Motor neuron (in vitro differentiated cells): ENCODE measurements at regions not wholly inside any gene's neighbourhood (a gene's known extent, or its start where the extent isn't known, plus 50 kb on each side); places are given as distances from the start of the nearest gene placed in this dataset.
"Not testable (repeated sequence)": the region's sequence is repeated elsewhere in the genome, so short reads cannot be mapped to it uniquely, and the experiment has no call there.

Source experiments
- ATAC-seq, 8 experiments: fragments of 200-7000 bp; cut with Tn5 transposase; replicated peaks in 6 of 8; 2 replicates each; pipeline ENCODE4 v1.8.0; 2021; ENCODE audit warnings: mild to moderate bottlenecking in 8 of 8, moderate library complexity in 8 of 8
- H3K27ac ChIP-seq, 2 donors: fragments of 250-450 bp; sonication (Bioruptor Pico); 2 replicates each; pipeline ENCODE4 v1.9.0; 2021; ENCODE audit warnings: antibody characterized with exemption in 2 of 2, mild to moderate bottlenecking in 2 of 2, moderate library complexity in 1 of 2
- H3K4me1 ChIP-seq, 2 donors: fragments of 250-450 bp; sonication (Bioruptor Pico); replicated peaks in 1 of 2; 2 replicates each; pipeline ENCODE4 v1.6.1; 2021; ENCODE audit warnings: antibody characterized with exemption in 2 of 2, mild to moderate bottlenecking in 2 of 2, moderate library complexity in 1 of 2
- H3K4me3 ChIP-seq, 5 donors: fragments of 250-450 bp; sonication (Bioruptor Pico); 2 replicates each; pipeline ENCODE4 v1.9.0; 2021; ENCODE audit warnings: antibody characterized with exemption in 5 of 5, mild to moderate bottlenecking in 5 of 5, moderate library complexity in 4 of 5
- WGBS, 10 experiments: fragments of 450-650 bp; shearing (Covaris generic); methylation state at CpG; one replicate each; pipeline ENCODE4 v1.0.0; 2022; 5-methylcytosine and 5-hydroxymethylcytosine counted together
- in situ Hi-C, 9 experiments: fragments of 400-800 bp; cut with MboI; loops; one replicate each; pipeline ENCODE4 v1.15.0; 2021; ENCODE audit warnings: low sequenced_read_pairs in 9 of 9, low pct_unique_long_range_greater_than_20kb in 2 of 9; ENCODE audit not compliant: unreplicated experiment in 9 of 9

- 0 to 44% (median 0%) methylated on average over 1 of the region's 1 CpG; no CpG with 5 or more reads in 2 of the 10 experiments for WGBS, 10 experiments
- Histone ChIP-seq H3K4me1 (no peaks in the 10 kb centered on the region), H3K27ac (no peak overlapping the region), H3K4me3 (no peak overlapping the region)
- ATAC-seq: no peak
- in situ Hi-C loops: loop anchor here in 1 of 9 experiments (25.0 kb wide), 1 partner anchor 563 kb away; no protein-coding TSS in a partner anchor
These were observed 521.0 kb downstream of the ADCYAP1 start for GRCh38 chr18:1425679-1426078.

DNA sequence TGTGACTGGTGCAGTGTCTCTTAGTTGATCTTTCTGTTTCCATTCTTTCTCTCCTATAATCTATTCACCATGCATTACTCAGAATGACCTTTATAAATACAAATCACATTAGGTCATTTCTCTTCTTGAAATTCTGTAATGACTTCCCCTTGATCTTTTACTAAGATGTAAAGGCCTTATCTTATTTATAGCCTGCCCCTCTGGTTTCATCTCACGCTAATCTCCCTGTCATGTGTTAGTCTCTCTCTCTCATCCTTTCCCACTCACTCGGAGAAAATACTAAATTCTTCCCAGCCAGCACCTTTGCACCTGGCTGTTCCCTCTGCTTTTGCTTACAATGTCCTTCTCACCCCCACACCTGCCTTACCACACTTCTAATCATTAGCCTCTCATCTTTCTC, 530.8 kb downstream of the ADCYAP1 start:
- Histone ChIP-seq H3K4me1 (peaks cover 0 to 3% of the 10 kb centered on the region in 2 donors), H3K27ac (no peak overlapping the region), H3K4me3 (no peak overlapping the region)
- in situ Hi-C loops: loop anchor here in 1 of 9 experiments (25.0 kb wide), 1 partner anchor 573 kb away; no protein-coding TSS in a partner anchor
- ATAC-seq: peak in 4 of 8 experiments; percentile 21 to 62 (median 47)
- 0 to 77% (median 44%) methylated on average over 2 of the region's 2 CpGs for WGBS, 10 experiments

- WGBS, 10 experiments: 7 to 96% (median 87%) methylated on average over 1 to 5 of the region's 5 CpGs
- no peak overlapping the region for H3K4me3 ChIP-seq
- H3K27ac ChIP-seq: no peak overlapping the region
- ATAC-seq: no peak
- in situ Hi-C loops: loop anchor here in 1 of 9 experiments (25.0 kb wide), 1 partner anchor 574 kb away; no protein-coding TSS in a partner anchor
- peaks cover 0 to 3% of the 10 kb centered on the region in 2 donors for H3K4me1 ChIP-seq
These were observed 531.5 kb downstream of the ADCYAP1 start for GRCh38 chr18:1436199-1436598.

- peak in 5 of 8 experiments; percentile 56 to 93 (median 79) for ATAC-seq
- in situ Hi-C loops: loop anchor here in 1 of 9 experiments (25.0 kb wide), 1 partner anchor 576 kb away; no protein-coding TSS in a partner anchor
- H3K4me1 ChIP-seq: peaks cover 0 to 3% of the 10 kb centered on the region in 2 donors
- H3K4me3 ChIP-seq: no peak overlapping the region
- 12 to 86% (median 44%) methylated on average over 4 to 8 of the region's 8 CpGs; no CpG with 5 or more reads in 1 of the 10 experiments for WGBS, 10 experiments
- H3K27ac ChIP-seq: no peak overlapping the region
These were observed 533.8 kb downstream of the ADCYAP1 start for GRCh38 chr18:1438458-1438910.

DNA sequence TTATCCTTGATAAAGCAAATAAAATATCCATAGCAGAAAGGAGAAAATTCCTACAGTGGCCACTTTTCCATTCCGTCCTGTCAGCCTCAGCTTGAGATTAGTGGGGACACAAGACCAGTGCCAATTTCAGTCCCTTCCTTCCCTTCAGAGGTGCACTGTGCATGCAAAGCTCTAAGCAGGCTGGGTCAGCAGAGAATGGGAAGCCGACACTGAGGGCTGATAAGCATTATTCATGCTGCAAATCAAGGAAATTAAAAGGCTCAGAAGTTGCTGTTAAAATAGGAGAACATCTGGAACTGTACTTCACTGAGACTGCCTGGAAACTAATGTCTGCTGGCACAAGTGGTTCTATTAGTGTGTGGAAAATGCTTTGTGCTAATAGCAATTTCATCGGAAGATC, 534.3 kb downstream of the ADCYAP1 start:
- H3K4me3 ChIP-seq: no peak overlapping the region
- in situ Hi-C loops: loop anchor here in 1 of 9 experiments (25.0 kb wide), 1 partner anchor 577 kb away; no protein-coding TSS in a partner anchor
- H3K4me1 ChIP-seq: peaks cover 0 to 3% of the 10 kb centered on the region in 2 donors
- peak in 2 of 8 experiments; percentile 14 to 35 for ATAC-seq
- 0 to 78% (median 33%) methylated on average over 1 to 3 of the region's 3 CpGs; no CpG with 5 or more reads in 2 of the 10 experiments for WGBS, 10 experiments
- H3K27ac ChIP-seq: no peak overlapping the region

GRCh38 chr18:1444062-1444461, 539.4 kb downstream of the ADCYAP1 start:
- not testable (repeated sequence) for H3K4me1 ChIP-seq, H3K4me3 ChIP-seq, H3K27ac ChIP-seq, ATAC-seq
- WGBS, 10 experiments: 23 to 92% (median 78%) methylated on average over 1 to 2 of the region's 2 CpGs; no CpG with 5 or more reads in 3 of the 10 experiments
- in situ Hi-C loops: loop anchor here in 1 of 9 experiments (25.0 kb wide), 1 partner anchor 582 kb away; no protein-coding TSS in a partner anchor

- in situ Hi-C loops: loop anchor here in 1 of 9 experiments (25.0 kb wide), 1 partner anchor 584 kb away; no protein-coding TSS in a partner anchor
- no peak for ATAC-seq
- WGBS, 10 experiments: 0 to 56% (median 25%) methylated on average over 1 of the region's 1 CpG; no CpG with 5 or more reads in 1 of the 10 experiments
- no peaks in the 10 kb centered on the region for H3K4me1 ChIP-seq
- H3K27ac ChIP-seq: no peak overlapping the region
- no peak overlapping the region for H3K4me3 ChIP-seq
These were observed 542.1 kb downstream of the ADCYAP1 start for GRCh38 chr18:1446765-1447164.

GRCh38 chr18:1452821-1453220, 548.1 kb downstream of the ADCYAP1 start:
- in situ Hi-C loops: no loop called here
- H3K4me3 ChIP-seq: no peak overlapping the region
- WGBS, 10 experiments: 0 to 100% (median 37%) methylated on average over 1 of the region's 1 CpG
- no peak for ATAC-seq
- no peaks in the 10 kb centered on the region for H3K4me1 ChIP-seq
- no peak overlapping the region for H3K27ac ChIP-seq

GRCh38 chr18:1455605-1456004, 550.9 kb downstream of the ADCYAP1 start:
- no peak for ATAC-seq
- Histone ChIP-seq H3K4me3 (no peak overlapping the region), H3K4me1 (no peaks in the 10 kb centered on the region), H3K27ac (no peak overlapping the region)
- in situ Hi-C loops: no loop called here

DNA sequence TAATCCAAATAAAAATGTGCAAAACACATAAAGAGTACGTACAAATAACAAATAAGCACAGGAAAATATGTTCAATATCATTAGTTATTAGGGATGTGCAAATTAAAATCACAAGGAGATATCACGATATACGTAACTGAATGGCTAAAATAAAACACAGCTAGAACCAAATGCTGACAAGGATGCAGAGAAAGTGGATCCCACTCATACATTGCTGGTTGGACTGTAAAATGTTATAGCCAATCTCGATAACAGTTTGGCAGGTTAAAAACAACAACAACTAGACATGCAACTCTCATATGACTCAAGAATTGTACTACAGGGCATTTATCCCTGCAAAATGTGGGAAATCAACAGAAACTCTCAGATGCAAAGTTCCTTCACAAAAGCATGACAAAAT, 553.9 kb downstream of the ADCYAP1 start:
- in situ Hi-C loops: no loop called here
- WGBS, 10 experiments: 0 to 100% (median 57%) methylated on average over 1 to 4 of the region's 4 CpGs
- Histone ChIP-seq H3K4me3 (no peak overlapping the region), H3K4me1 (no peaks in the 10 kb centered on the region), H3K27ac (no peak overlapping the region)
- ATAC-seq: no peak

DNA sequence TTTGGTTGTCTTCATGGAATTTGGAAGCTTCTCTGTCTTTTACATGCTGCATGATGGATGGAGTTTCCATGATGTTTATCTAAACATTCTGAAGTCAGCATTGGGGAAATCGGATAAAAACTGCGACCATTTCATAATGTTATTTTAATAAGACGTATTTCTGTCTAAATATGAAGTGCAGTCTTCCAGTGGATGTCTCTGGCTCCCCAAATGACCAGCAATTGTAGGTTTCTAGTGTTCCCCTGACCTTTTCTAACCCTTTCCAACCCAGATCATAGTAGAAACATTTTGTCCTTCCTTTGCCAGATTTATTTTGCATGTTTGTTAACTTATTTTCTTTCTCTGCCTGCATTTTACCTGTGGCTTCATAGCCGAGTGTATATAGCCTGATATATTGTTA, 559.3 kb downstream of the ADCYAP1 start:
- WGBS, 10 experiments: 3 to 88% (median 28%) methylated on average over 1 to 4 of the region's 4 CpGs; no CpG with 5 or more reads in 1 of the 10 experiments
- in situ Hi-C loops: no loop called here
- no peaks in the 10 kb centered on the region for H3K4me1 ChIP-seq

DNA sequence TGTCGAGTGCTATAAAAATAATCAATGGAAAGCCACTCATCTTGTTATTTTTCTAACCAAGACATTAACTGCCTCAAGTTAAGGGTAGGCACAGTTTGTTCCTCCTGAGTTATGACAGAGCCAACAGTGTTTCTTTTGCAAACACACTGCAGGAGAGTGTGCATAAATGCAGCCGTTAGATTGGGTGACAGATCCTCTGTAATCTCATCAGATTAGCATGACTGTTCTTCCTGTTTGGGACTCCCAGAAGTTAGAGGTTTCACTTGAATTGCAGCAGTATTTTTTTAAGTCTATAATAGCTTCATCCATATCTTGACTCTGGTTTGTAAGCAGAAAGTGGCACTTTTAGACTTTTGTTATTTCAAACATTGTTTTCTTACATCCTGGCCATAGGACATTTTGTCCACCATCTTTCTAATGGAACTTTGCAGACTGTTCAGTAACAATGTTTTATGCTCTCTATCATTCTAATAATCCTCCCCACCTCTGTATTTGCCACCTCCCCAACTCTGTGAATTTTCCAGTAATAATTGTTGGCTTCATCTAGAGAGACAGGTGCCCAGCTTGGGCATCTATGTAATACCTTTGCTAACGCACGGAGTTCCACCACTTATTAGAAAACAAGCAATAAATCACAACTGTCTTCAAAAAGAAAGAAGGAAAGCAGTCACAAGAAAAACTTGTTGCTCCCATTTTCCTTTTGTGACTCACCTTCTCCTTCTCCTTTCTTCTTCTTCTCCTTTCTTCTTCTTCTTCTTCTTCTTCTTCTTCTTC, 560.0 kb downstream of the ADCYAP1 start:
- WGBS, 10 experiments: 17 to 95% (median 63%) methylated on average over 1 to 4 of the region's 4 CpGs
- H3K4me1 ChIP-seq: no peaks in the 10 kb centered on the region
- in situ Hi-C loops: no loop called here
- ATAC-seq: no peak
- H3K27ac ChIP-seq: no peak overlapping the region
- no peak overlapping the region for H3K4me3 ChIP-seq

More for the DNA sequence above, 559.3 kb downstream of the ADCYAP1 start:
- no peak overlapping the region for H3K27ac ChIP-seq
- ATAC-seq: no peak
- H3K4me3 ChIP-seq: no peak overlapping the region

DNA sequence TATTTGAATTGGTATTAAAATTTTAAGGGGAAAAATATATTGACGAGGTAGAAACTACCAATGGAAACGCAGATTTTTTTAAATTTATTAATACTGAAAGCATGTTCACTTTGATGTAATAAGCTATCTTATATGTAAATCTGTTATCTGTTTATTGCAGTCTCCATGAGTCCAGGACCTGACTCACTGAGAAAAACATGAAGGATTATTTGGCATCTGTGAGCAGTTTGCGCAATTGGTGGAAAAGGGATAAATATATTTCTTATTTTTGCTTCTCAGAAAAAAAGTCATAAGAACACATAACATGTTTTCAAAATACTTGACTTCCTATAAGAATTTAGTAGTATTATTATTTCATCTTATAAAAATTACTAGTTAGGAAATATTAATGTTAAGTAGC, 561.4 kb downstream of the ADCYAP1 start:
- in situ Hi-C loops: no loop called here
- no peak for ATAC-seq
- no peak overlapping the region for H3K27ac ChIP-seq
- 4 to 100% (median 85%) methylated on average over 3 of the region's 3 CpGs for WGBS, 10 experiments
- no peaks in the 10 kb centered on the region for H3K4me1 ChIP-seq
- no peak overlapping the region for H3K4me3 ChIP-seq
